Karpas-422 (cell line): ENCODE measurements at regions not wholly inside any gene's neighbourhood (a gene's known extent, or its start where the extent isn't known, plus 50 kb on each side); places are given as distances from the start of the nearest gene placed in this dataset.

Experiments used
- DNase-seq: peaks from one replicate; pipeline ENCODE4 v3.0.0-alpha.2; 2015
- H2AFZ ChIP-seq: fragments of 200-600 bp; sonication (generic); 2 replicates; pipeline ENCODE4 v1.6.1; 2014; ENCODE audit warnings: antibody characterized with exemption, low read length, mixed read lengths
- H3K27ac ChIP-seq: fragments of 200-600 bp; sonication (generic); 2 replicates; pipeline ENCODE4 v1.5.1; 2014; ENCODE audit warnings: mild to moderate bottlenecking, low read length, moderate library complexity
- H3K27me3 ChIP-seq: fragments of 200-600 bp; sonication (generic); 2 replicates; pipeline ENCODE4 v1.6.1; 2014; ENCODE audit warnings: low read length, mixed read lengths
- H3K36me3 ChIP-seq: fragments of 200-600 bp; sonication (generic); 2 replicates; pipeline ENCODE4 v1.6.1; 2014; ENCODE audit warnings: low read length, mixed read lengths; ENCODE audit not compliant: insufficient read depth
- H3K4me1 ChIP-seq: fragments of 200-600 bp; sonication (generic); 2 replicates; pipeline ENCODE4 v1.6.1; 2014; ENCODE audit warnings: mild to moderate bottlenecking, low read length, mixed read lengths
- H3K4me2 ChIP-seq: fragments of 200-600 bp; sonication (generic); 2 replicates; pipeline ENCODE4 v1.6.1; 2014; ENCODE audit warnings: low read length, low read depth, mild to moderate bottlenecking; ENCODE audit not compliant: poor library complexity, severe bottlenecking
- H3K4me3 ChIP-seq: fragments of 200-600 bp; sonication (generic); 2 replicates; pipeline ENCODE4 v1.5.1; 2014; ENCODE audit warnings: mild to moderate bottlenecking, antibody characterized with exemption, low read length, mixed read lengths
- H3K79me2 ChIP-seq: fragments of 200-600 bp; sonication (generic); 2 replicates; pipeline ENCODE4 v1.6.1; 2014; ENCODE audit warnings: mild to moderate bottlenecking, low read length, mixed read lengths
- H3K9ac ChIP-seq: fragments of 200-600 bp; sonication (generic); 2 replicates; pipeline ENCODE4 v1.6.0; 2014; ENCODE audit warnings: low read length
- H3K9me2 ChIP-seq: fragments of 200-600 bp; sonication (generic), shearing (Covaris generic); replicated peaks from 2 replicates; pipeline ENCODE4 v1.6.0; 2014; ENCODE audit warnings: mild to moderate bottlenecking, low read length, moderate library complexity; ENCODE audit not compliant: insufficient read depth
- H3K9me3 ChIP-seq: fragments of 300-700, 200-600 bp; sonication (generic); 2 replicates; pipeline ENCODE4 v1.6.1; 2014; ENCODE audit warnings: low read length, mixed read lengths
- H4K20me1 ChIP-seq: fragments of 200-600 bp; sonication (generic); 2 replicates; pipeline ENCODE4 v1.6.1; 2014; ENCODE audit warnings: mild to moderate bottlenecking, antibody characterized with exemption, low read length, low read depth; ENCODE audit not compliant: insufficient read depth

- H2AFZ ChIP-seq, result no peak overlapping the region
- no peak overlapping the region for H3K4me2 ChIP-seq
- no peaks in the 10 kb centered on the region for H4K20me1 ChIP-seq
- no peak overlapping the region for H3K27ac ChIP-seq
- no peak overlapping the region for H3K9ac ChIP-seq
- no peaks in the 10 kb centered on the region for H3K9me2 ChIP-seq
- H3K27me3 ChIP-seq, result no peaks in the 10 kb centered on the region
- H3K4me3 ChIP-seq, result no peak overlapping the region
- DNase-seq, result no peak
- H3K4me1 ChIP-seq, result no peaks in the 10 kb centered on the region
- H3K79me2 ChIP-seq, result no peaks in the 10 kb centered on the region
- no peaks in the 10 kb centered on the region for H3K9me3 ChIP-seq
- no peaks in the 10 kb centered on the region for H3K36me3 ChIP-seq
Measured at GRCh38 chr6:21539621-21540100, 53.9 kb upstream of the SOX4 start.
